ENCODE measurements at regions not wholly inside any gene's neighbourhood (a gene's known extent, or its start where the extent isn't known, plus 50 kb on each side); places are given as distances from the start of the nearest gene placed in this dataset.
"Not testable (repeated sequence)": the region's sequence is repeated elsewhere in the genome, so short reads cannot be mapped to it uniquely, and the experiment has no call there.

DNA sequence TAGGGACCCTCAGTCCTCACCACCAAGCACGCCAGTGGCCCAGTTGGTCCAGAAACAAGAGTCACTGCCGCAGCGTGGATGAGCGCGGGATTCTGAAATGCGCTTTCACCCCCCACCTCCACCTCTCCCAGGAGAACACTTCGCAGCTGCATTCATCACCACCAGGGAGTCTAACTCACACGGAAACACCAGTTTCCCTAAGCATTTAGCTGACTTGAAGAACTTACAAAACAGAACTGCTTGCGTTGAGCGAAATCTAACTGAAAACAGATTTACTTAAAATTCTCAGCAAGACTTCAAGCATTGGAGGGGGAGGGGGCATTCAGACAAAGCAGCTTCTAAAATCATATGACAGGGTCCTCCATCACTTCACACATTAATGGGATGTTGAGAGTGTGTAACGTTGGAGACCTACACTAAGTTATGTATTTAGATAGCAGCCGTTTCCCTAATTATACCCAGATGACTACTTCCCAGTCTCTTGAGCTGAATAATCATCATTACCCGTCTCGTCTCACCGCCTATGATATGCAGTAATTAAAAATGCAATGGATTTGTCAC lies 258.2 kb upstream of the IRS2 start:
- DNase-seq, result no peak

DNA sequence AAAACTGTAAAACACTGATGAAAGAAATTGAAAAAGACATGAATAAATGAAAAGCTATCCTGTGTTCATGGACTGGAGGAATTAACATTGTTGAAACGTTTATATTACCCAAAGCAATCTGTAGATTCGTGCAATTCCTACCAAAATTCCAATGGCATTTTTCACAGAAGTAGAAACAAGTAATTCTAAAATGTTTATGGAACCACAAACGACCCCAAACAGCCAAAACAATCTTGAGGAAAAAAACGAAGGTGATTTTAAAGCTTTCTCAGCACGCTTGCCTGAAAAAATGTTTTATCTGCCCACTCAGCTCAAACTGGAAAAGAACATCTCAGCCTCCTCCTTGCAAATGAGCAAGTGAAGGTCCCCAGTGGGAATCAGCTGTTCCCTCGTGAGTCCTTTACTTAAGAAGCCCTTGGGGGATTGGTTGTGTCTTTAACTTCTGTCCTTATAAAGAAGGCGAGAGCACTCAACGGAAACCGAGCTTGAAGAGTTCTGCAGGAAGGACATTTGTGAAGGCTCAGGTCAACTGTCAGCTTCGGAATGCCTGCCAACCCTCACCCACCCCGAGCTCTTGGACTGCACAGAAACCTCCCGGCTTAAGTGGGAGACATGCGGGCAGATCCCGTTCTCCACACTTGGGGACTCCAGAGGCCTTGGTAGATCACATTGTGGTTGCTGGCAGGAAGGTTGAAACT lies 256.0 kb upstream of the IRS2 start:
- DNase-seq, result no peak

DNA sequence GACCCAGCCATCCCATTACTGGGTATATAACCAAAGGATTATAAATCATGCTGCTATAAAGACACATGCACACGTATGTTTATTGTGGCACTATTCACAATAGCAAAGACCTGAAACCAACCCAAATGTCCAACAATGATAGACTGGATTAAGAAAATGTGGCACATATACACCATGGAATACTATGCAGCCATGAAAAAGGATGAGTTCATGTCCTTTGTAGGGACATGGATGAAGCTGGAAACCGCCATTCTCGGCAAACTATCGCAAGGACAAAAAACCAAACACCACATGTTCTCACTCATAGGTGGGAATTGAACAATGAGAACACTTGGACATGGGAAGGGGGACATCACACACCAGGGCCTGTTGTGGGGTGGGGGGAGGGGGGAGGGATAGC lies 255.3 kb upstream of the IRS2 start:
- DNase-seq, result not testable (repeated sequence)

DNA sequence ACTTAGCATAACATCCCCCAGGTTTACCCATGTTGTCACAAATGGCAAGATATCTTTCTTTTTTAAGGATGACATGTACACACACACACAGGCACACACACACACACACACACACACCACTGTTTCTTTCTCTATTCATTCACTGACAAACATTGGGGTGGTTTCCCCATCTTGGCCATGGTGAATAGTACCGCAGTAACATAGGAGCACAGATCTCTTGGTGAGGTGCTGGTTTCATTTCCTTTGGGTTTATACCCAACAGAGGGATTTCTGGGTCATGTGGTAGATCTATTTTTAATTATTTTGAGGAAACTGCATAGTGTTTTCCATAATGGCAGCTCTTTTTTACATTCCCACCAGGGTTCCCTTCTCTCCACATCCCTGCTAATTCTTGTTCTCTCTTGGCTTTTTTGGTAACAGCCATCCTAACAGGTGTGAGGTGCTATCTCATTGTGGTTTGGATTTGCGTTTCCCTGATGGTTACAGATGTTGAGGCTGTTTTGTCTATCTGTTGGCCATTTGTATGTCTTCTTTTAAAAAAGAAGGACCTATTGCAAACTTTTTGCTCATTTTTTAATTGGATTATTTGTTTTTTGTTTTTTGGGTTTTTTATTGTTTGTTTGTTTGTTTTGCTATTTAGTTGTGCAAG lies 251.7 kb upstream of the IRS2 start:
- no peak for DNase-seq

DNA sequence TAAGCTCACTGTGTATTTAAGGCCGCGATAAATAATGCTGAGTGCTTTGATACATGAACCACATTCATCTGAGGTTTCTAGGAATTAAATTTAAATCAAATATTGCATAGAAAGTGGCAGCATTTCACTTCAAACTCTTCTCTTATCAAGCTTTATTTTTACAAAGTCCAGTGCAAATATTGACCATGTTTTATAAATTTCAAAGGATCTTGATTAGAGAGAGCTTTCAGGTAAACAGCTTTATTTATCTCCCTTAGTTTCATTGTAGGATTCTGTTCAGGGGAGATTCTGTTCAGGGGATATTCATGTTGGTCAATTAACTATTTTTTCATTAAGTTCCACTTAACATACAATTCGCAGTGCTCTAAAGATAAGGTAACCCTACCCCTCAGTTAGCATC lies 249.7 kb upstream of the IRS2 start:
- no peak for DNase-seq

DNA sequence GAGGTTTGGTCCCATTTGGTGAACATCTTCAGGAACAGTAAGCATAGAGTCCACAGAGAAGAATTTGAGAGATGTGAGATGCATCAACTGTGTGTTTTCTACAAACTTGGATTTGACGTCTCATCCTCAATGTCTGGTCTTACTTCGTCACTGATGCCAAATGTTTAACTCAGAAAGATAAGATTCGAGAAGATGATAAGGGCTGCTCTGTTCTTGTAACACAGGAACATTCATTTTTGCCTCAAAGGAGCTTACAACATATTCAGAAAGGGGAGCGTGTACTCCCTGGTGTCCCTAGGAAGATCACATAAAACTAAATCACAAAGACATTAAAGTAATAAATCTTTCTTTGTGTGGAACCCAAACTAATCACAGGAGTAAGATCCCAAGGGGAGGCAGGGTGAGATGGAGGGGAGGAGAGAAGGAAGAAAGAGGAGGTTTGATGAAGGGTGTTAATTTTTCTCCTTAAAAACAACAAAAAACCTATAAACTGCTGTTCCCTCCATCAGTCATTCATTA lies 247.7 kb upstream of the IRS2 start:
- DNase-seq, result no peak

DNA sequence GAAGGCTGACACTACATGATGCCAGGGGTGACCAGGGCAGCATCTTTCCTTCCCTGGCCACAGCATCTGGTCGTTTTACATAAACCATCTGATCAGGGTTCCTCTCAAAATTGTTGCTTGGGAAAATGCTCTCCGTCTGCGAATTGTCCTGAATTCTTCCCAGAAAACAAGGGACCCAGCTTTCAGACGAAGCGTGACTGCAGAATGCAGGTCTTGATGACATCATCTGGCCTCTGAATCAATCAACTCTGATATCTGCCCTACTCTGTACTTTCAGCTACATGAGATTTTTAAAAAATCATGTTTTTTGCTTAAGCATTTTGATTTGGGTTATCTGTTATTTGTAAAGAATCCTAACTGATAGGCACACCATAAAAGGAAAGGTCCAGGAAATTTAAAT lies 246.6 kb upstream of the IRS2 start:
- DNase-seq, result no peak

DNA sequence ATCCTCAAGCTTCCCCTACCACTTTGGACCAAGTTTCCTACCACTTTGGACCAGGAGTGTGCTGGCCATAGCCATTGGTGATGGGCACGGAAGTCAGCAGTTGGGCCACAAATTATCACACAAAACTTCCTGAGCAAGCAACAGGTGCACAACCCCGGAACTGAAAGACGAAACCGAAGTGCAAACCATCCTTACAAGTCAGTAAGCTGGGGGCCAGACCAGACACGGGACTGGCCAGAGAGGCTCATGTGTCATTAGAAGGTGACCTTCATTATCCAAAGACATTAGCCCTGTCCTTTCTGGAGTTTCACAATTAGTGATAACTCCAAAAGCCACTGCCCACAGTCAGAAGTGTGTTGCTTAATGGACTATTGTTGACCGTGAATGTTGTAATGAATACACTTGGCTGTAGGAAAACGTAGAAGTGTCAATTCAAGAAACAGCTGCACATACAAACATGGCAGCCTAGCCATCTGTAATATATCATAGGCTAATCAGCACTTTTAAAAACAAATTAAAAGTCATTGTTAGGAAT lies 244.1 kb upstream of the IRS2 start:
- DNase-seq, result no peak

DNA sequence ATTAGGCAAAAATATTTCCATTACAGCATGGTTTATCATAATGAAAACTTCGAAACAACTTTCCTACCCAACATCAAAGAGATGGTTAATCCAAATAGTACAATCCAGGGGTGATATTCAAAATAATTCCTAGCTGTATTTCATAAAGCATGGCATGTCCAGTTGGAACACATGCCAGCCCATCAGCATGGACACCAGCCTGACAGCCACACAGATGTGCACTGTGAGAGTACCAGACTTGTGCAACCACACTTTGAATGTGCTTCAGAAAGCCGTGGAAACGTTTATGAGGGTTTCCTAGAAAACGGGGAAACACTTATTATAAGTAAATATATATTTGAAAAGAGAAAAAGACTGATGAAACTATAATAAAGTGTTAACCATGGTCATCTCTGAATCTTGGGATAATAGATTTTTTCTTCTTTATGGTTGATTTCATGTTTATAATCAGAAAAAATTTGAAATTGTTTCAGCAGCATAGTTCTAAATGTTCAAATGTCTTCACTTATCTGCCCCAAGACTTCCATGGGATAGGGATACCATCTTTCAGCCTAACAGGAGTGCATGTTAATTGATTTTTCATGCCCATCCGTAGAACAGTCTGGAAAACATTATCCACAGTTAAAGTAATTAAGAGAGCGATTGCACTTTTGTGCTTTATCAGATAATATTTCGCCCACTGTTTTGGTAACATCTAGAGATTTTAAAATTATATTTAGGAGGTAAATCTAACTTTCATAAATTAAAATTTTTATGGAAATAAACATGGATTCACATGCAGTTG lies 242.6 kb upstream of the IRS2 start:
- DNase-seq, result no peak

DNA sequence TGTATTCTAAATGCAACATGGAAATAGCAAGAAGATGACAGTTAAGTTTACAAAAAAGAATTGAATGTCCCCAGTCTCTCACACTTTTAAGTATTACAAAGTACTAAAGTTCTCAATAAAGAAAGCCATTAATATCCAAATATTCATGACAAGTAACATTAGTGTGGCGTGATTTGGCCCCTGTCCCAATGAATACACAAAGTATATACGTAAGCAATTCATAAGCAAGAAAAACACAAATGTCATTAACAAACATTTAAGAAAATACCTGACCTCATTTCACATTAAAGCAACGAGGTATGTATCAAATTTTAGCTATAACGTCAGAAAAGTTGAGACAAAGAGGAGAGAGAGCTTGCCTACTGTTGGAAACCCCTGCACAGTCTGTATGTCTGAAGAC lies 241.9 kb upstream of the IRS2 start:
- no peak for DNase-seq

DNA sequence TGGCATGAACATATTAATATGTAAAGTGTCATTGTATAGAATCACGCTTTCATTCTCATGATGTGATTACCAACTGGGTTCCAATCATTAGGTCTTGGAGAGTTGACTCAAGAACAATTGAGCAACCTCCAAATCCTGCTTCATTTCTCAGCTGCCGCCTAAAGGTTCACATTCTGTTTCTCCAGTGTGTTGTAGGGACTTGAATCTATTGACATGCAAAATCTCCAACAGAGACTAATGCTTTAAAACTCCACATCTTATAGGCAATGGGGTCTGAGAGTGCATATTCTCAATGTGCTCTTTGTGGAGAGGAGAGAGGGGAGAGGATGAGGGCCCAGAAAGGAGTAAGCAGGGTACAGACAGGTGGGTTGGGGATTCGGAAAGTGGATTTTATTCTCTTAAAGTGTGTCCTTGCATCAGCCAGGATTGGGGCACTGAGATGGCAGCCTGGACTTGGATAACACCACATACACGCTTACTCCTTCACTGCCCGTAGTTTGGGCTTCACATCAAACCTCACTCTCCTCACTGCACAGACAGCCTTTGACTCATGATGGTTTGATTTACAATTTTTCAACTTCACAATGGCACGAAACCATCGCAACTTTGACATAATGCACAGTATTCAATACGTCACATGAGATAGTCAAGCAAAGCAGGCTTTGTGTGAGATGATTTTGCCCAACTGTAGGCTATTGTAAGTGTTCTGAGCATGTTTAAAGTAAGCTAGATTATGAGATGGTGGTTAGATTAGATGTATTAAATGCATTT lies 241.3 kb upstream of the IRS2 start:
- no peak for DNase-seq

DNA sequence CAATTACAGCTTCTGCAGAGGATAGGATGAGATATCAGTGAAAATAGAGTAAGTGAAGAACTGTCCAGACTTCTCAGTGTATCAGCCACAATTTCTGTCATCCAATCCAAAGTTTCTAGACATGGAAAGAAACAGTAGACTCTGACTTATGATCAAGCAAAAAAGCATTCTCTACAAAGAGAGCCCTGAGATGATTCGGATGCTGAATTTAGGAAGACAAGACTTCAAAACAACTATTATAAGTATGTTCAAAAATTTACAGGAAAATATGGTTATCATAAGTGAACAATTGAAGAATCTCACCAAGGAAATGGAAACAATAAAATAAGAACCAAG lies 238.2 kb upstream of the IRS2 start:
- no peak for DNase-seq

DNA sequence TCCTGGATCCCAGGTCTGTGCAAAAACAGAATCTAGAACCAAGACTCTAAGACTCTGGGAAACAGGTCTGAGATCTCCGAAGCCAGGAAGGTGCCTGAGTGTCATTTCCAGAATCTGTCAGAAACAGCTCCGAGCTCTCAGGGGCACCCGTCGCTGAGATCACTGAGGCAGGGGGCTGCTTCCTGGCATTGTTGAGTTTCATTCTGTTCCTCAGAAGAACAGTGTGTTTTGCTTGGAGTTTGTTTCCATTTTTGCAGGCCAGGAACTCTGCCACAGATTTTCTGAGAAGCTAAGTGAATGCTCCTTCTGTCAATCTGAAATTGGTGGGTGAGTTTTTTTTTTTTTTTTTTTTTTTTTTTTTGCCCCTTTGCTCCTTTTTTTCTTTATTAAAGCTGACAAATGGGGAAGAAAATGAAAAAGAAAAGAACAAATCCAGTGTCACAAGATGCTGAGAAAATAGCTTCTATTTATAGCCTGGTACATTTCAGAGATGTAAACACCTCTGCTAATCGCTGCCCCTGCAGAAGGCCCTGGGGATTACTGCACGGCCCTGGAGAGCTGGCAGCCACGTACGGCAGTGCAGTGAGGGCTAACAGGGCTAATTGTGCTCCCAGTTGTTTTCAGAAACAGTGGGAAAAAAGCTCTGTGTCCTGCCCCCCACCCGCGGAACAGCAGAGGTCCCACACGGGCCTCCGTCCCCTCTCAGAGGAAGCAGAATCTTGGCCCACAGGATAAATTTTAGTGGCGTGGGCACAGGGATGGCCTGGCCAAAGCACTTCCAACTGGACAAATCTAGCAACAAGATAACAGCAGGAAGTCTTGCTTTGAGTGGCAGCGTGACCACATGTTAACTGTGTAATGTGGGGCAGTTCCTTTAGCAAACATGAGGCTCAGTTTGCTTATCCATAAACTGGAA lies 237.6 kb upstream of the IRS2 start:
- no peak for DNase-seq

DNA sequence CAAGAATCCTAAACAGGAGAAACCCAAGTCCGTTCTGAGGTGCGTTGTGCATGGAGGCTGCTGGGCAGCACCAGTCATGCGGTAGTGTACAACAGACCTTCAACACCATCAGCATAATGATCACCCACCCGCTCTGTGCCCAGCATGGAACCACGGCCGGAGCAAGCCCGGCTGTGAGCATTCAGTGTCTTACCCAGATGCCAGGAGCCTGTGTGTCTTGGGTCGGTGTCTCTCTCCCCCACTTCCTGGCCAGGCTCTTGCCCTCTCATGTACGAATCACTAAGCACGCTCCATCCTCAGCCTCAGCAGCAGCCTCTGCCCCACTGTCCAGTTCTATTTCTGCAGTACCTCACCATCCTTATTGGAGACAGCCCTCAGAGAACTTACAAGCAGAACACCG lies 231.6 kb upstream of the IRS2 start:
- no peak for DNase-seq

DNA sequence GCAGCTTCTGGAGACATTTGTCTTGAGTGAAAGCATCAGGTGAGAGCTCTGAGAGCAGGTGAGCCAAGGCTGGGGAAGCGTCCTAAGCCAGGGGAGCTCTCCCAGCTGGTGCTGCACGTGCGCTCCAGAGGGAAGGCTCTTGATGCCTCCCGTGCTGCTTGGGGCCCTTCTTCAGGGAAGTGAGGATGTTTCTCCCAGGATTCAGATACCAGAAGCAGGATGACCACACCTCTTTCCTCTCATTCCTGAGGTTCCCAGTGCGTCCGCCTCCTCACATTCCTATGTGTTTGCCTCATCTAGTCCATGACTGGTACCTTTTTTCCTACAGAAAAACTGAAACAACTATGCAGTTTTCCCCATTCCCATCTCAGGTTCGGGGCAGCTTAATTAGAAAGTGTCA lies 231.0 kb upstream of the IRS2 start:
- DNase-seq, result no peak

DNA sequence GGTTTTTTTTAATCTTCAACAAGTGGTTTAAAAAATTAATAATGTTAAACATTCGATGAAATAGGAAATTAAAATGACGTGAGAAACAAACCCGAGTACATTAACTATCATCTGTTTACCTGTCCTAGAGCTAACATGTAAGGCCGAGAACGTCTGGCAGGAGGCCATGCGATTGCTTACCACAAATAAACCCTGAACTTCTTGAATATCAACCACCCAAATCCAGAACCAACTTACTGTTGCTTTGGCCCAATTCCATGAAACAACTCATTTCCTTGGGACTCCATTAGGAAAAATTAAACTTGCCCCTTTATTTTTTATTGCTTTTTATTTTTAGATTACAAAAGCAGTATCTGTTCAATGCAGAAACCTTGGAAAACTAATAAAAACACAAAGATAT lies 228.9 kb upstream of the IRS2 start:
- no peak for DNase-seq

DNA sequence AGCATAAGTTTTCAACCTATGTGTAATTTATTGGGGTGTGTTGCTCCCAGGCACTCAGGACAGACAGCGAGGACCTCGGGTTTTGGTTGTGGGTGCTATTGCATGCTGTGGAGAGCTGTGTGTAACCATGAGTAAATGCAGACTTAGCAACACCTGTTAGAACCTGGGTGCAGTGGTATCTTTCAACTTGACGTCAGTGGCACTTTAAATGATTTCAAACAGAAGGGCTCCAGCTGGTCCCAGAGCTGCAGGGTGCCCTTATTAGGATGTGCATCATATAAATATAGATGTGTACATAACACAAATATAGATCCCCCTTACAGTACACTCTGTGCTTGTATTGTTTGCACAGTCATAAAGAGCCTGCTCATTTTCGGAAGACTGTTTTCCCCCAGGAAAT lies 228.3 kb upstream of the IRS2 start:
- no peak for DNase-seq

DNA sequence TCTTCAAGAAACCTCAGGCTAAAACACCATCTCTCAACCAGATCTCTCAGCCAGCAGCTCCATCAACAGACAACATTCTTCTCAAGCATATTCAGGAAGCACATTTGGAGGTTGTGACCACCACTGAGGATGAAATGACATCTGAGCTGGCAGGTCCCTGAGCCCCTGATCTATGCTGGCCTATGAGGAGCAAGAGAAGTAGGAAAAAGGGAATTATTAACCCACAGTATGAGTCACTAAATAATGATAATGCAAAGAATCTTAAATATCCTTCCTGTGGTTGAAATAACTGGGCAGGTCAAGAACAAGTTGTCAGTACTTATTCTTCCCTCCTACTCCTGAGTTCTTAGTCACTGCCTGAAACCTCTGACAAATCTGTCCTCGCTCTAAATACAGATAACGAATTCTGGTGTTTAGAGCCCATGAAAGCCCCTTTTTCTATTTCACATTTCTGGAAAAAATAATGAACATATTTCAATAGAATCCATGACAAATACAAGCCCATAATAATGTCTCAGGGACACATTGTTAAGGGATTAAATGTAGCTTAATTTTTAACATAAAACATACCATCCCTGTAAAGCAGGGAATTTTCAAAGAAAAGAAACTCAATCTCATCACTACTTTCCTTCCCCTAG lies 225.8 kb upstream of the IRS2 start:
- DNase-seq, result no peak

DNA sequence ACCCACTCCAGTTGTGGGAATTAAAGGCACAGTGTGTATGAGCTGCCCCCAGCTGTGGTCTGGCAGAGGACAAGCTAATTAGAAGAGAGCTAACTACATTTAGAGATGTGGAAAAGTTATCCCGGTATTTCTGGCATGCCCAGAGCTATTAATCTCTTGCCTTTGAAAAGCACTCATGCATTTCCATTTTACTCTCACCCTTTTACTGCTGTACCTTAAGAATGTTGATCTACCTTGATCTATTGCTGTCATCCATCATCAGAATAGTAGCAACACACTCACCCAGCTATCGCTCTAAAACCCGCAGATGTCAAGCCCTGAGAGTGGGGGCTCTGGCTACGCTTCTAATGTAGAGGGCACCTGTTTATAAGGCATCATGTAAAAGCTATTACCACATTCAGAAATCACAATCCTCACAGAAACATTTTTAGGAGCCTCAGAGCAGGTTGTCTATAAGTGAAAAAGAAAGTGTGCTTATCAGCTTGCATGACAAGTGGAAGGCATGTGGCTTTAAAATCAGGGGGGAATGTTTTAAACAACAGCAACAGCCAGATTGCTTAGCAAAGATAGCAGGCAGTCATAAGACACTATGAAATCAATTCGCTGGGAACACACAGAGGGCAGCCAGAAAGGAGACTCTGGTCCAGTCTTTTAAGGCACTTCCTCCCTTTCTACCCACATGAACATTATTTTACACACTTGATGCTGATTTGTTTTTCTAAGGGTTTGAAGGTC lies 224.2 kb upstream of the IRS2 start:
- no peak for DNase-seq

DNA sequence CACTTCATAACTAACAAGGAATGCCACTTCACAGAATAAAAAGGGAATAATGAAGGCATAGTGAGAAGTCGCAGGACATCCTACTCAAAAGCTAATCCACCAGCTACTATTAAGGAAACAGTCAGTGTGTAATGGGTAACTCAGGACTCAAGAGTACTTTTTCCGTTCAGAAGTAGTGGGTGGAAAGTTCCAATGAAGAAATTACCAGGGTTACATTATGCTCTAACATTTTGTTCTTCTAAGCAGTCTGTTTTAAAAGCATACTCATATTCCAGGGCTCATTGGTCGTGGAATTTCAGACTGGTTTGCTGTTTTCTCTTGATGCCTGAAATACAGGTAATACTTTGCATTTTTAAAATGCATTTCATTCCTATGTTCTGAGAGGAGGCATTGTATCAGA lies 222.4 kb upstream of the IRS2 start:
- no peak for DNase-seq

Measured in SIG-M5 (cell line).